Brain microvascular endothelial cell (primary cell): ENCODE measurements at regions not wholly inside any gene's neighbourhood (a gene's known extent, or its start where the extent isn't known, plus 50 kb on each side); places are given as distances from the start of the nearest gene placed in this dataset.

Source experiments
- DNase-seq: peaks from one replicate; pipeline ENCODE4 v3.0.0-alpha.2; 2020
- H3K27ac ChIP-seq: fragments of 250-450 bp; sonication (Bioruptor Pico); 2 replicates; pipeline ENCODE4 v1.5.1; 2020; ENCODE audit warnings: mild to moderate bottlenecking, moderate library complexity
- H3K27me3 ChIP-seq: fragments of 250-450 bp; sonication (Bioruptor Pico); replicated peaks from 2 replicates; pipeline ENCODE4 v1.5.1; 2020; ENCODE audit warnings: mild to moderate bottlenecking
- H3K36me3 ChIP-seq: fragments of 250-450 bp; sonication (Bioruptor Pico); replicated peaks from 2 replicates; pipeline ENCODE4 v1.5.1; 2020; ENCODE audit warnings: mild to moderate bottlenecking
- H3K4me3 ChIP-seq: 2 replicates; pipeline ENCODE4 v1.5.1; 2011; ENCODE audit warnings: low read depth, mild to moderate bottlenecking, control low read depth, low read length, moderate library complexity
- CTCF ChIP-seq: IDR thresholded peaks from 2 replicates; pipeline ENCODE4 v1.5.1; 2011; ENCODE audit warnings: low read depth, mild to moderate bottlenecking, moderate library complexity, low read length, control low read depth, inconsistent platforms; ENCODE audit errors: missing control alignments
- in situ Hi-C: cut with HindIII; loops from 2 replicates; pipeline ENCODE4 v1.10.0; 2017; ENCODE audit warnings: low sequenced_read_pairs, low pct_ligation_motif_present

DNA sequence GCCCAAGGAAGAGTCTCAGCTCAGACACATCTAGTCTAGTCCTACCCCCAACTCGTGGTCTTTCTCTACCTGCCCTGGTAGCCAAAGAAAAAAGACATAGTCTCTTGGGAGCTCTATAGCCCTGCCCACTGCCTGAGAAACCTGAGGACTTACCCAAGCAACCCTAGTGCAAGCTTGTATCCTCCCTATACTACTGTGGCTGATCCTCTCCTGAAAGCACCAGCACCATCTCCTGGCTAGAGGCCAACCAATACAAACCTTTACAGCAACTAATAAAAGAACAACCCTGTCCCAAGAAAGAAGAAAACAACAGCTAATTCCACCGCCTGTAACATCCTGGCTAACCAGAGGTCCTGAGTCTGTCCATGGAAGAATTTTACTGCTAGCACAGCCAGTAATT lies 532.4 kb downstream of the SLITRK6 start:
- no peak for TF ChIP-seq CTCF
- peak; percentile 11 for DNase-seq
- H3K27ac ChIP-seq = no peak overlapping the region
- H3K4me3 ChIP-seq = no peak overlapping the region
- H3K36me3 ChIP-seq = no peaks in the 10 kb centered on the region
- H3K27me3 ChIP-seq = no peaks in the 10 kb centered on the region
- in situ Hi-C loops = no loop called here

DNA sequence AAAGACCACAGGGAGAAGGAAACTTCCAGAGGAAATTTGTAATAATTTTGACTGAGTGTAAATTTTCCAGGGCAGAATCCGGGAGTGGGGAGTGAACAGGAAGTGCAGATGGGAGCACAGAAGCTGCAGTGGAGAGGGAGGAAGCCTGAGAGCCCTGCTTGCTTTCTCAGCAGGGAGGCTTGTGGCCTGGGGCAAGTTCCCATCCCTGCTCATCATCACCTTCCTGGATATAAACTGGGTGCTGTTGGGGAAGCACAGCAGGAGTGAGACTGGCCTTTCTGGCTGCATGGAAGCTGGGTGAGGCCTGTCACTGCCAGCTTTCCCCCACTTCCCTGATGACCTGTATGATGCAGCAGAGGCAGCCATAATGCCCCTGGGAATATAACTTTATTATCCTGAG lies 532.9 kb downstream of the SLITRK6 start:
- DNase-seq = no peak
- Histone ChIP-seq H3K4me3 (no peak overlapping the region), H3K36me3 (no peaks in the 10 kb centered on the region), H3K27me3 (no peaks in the 10 kb centered on the region), H3K27ac (no peak overlapping the region)
- no peak for TF ChIP-seq CTCF
- in situ Hi-C loops = no loop called here

- Histone ChIP-seq H3K27ac (no peak overlapping the region), H3K27me3 (no peaks in the 10 kb centered on the region), H3K4me3 (no peak overlapping the region), H3K36me3 (no peaks in the 10 kb centered on the region)
- no peak for TF ChIP-seq CTCF
- in situ Hi-C loops = no loop called here
- no peak for DNase-seq
Measured at GRCh38 chr13:85265296-85265695, 533.9 kb downstream of the SLITRK6 start.

GRCh38 chr13:85262499-85262898 lies 536.7 kb downstream of the SLITRK6 start:
- no peak for TF ChIP-seq CTCF
- no peaks in the 10 kb centered on the region for H3K36me3 ChIP-seq
- in situ Hi-C loops = no loop called here
- no peak overlapping the region for H3K4me3 ChIP-seq
- no peak for DNase-seq
- no peak overlapping the region for H3K27ac ChIP-seq
- H3K27me3 ChIP-seq = no peaks in the 10 kb centered on the region

- no peak overlapping the region for H3K27ac ChIP-seq
- in situ Hi-C loops = no loop called here
- no peaks in the 10 kb centered on the region for H3K27me3 ChIP-seq
- H3K36me3 ChIP-seq = no peaks in the 10 kb centered on the region
- H3K4me3 ChIP-seq = no peak overlapping the region
- peak; percentile 61 for TF ChIP-seq CTCF
- no peak for DNase-seq
Measured at GRCh38 chr13:85261757-85262346, 537.4 kb downstream of the SLITRK6 start.

GRCh38 chr13:85260896-85261295 lies 538.3 kb downstream of the SLITRK6 start:
- Histone ChIP-seq H3K27me3 (no peaks in the 10 kb centered on the region), H3K27ac (no peak overlapping the region), H3K4me3 (no peak overlapping the region), H3K36me3 (no peaks in the 10 kb centered on the region)
- TF ChIP-seq CTCF = no peak
- in situ Hi-C loops = no loop called here
- DNase-seq = no peak
